HuH-7.5 (cell line): ENCODE measurements at regions not wholly inside any gene's neighbourhood (a gene's known extent, or its start where the extent isn't known, plus 50 kb on each side); places are given as distances from the start of the nearest gene placed in this dataset.
"Not testable (repeated sequence)": the region's sequence is repeated elsewhere in the genome, so short reads cannot be mapped to it uniquely, and the experiment has no call there.

Experiments
- DNase-seq: peaks from one replicate; pipeline ENCODE4 v3.0.0; 2011; ENCODE audit warnings: low spot score

DNA sequence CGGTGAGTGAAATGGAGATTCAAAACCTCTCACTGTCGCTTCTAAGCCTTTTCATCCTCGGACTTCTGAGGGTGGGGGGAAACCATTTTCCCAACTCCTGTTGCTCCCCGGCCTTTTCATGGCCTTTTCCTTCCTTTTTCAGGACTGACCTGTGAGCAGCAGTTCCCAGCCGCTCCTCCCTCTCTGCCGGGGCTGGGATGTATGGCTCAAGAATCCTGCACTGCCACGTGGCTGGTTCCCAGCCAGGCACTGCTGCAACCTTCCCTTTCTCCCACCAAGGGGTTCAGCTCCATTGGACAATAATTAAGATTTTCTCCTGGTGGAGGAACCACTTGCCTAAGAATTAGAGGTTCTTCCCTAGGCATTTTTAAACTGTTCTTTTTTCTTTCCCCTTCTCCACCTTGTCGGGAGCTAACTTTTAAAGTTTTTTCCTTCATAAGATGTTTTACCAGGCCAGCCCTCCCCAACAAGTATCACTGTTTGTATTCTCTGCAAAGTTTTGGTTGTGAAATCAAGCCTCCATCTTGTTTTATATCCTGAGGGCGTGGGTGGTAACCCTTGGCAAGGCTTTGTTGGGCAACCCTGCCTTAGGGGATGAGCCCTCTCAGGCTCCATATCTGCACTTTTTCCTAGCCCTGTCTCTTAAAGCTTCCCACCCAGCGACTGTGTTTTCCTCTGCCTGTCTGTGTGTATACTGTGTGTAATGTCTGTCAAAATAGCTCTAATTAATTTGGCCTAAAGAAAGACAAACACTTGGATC is 1166.6 kb upstream of the ADGRL2 start:
- no peak for DNase-seq

DNA sequence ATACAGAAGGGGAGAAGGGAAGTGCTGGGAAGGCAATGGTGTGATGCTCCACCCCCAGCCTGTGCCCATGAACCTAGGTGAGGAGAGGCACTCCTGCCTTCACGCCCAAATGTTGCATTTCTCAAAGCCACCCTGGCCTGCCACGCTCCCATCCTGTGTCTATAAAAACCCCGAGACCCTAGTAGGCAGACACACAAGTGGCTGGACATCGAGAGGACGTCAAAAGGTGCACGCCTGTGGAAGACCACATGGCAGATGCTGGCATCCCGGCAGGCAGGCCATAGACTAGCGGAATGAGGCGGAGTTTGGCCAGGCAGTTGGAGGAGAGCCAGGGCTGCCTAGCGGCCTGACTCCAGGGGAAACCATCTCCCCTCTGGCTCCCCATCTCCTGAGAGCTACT is 1168.5 kb upstream of the ADGRL2 start:
- no peak for DNase-seq

DNA sequence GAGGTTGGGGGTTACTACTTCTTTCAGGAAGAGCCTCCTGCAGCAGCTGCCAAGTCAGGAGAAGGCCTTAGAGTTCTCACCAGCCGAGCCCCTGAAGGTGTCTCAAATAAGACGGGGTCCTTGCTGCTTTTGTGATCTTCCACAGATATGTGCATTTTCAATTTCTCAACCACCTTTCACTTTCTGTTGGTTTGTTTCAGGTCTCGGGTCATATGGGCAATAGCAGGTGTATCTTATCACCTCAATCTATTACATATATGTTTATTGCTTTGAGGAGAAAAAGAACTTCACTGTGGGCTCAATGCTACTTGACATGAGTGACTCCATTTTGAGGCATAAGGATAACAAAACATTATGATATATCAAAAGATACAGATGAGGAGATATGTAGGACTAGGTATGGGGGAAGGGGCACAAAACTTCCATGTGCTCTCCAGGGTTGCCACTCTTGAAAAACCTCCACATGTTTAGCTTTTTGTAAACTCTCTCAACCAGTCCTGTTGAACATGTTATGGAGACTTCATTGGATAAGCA is 1171.4 kb upstream of the ADGRL2 start:
- no peak for DNase-seq

DNA sequence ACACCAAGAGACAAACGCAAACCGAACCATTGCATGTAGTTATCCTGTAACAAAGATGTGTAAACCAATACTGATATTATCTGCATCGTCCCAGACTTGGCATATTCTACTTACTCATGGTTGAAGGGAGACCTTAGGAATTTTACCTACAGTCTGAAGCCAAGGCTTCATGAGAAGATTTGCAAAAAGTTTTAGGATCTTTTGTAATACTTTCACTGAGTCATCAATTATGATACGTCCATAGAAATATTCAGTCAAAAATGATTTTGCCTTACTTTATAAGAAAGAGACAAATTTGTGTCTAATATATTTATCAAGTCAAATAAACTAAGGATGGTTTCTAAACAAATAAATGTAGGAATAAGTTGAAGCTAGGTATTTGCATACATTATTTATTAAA is 1176.1 kb upstream of the ADGRL2 start:
- DNase-seq: no peak

DNA sequence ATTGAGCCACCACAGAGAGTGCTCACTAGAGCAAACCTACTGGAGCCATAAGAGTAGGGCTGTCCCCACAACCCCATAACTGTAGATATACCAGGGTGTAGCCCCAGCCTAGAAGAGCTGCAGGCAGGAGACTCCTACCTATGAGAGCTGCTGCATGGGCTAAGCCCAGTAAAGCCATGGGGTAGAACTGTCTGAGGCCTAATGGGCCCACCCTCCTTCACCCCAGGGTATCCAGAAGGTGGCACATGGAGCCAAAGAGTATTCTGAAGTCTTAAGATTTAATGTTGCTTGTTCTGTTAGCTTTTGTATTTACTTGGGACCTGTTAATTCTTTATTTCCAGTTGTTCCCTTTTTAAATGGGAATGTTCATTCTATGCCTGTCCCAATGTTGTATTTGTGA is 1193.7 kb upstream of the ADGRL2 start:
- no peak for DNase-seq

DNA sequence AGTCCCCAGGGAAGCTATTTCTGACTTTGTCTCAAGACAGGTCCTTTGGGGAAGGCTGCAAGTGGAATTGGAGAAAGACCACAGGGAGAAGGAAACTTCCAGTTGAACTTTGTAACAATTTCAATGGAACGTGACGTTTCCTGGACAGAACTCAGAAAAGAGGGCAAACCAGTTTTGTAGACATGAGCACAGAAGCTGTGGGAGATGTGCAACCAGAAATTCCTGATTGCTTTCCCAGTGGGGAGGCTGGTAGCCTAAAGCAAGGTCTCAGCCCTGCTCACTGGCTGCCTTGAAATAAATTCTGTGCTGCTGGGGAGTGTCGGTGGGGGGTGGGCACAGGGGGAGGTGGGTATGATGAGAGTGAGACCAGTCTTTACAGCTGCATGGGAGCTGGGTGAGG is 1206.7 kb upstream of the ADGRL2 start:
- DNase-seq: no peak

DNA sequence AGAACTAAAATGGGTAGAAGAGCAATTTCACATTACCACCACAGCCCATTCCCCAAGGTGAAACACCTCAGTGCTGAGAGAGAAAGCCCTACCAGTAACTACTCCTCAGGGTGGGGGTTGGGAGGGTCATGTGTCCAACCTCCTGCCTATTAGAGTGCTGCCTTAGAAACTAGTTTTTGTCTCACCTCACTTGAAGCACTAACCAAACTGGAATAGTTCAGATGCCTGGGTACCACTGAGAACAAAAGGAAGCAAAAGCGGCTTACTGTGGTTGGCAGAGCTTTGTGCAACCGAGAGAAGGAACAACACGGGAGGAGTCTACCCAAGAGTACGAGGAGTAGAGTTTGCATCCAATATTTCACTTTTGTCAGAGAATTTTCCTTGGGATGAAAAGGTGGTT is 1207.5 kb upstream of the ADGRL2 start:
- DNase-seq: no peak

DNA sequence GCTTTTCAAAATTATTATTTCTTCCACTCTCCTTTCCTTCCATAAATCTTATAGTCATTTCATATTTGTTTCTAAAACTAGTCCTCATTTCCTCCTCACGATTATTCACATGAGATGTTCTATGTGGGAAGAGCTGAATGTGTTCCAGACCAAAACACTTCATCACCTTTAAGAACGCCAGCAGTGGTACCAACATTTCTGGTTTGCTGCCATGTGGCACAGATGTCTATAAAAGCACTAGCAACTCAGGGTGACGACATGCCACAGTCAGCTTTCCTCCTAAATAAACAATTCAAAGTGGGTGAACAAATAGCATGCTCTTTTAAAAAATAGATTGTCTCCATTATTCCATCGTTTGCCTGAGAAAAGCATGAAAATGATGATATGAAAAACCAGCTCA is 1217.8 kb upstream of the ADGRL2 start:
- DNase-seq: no peak

DNA sequence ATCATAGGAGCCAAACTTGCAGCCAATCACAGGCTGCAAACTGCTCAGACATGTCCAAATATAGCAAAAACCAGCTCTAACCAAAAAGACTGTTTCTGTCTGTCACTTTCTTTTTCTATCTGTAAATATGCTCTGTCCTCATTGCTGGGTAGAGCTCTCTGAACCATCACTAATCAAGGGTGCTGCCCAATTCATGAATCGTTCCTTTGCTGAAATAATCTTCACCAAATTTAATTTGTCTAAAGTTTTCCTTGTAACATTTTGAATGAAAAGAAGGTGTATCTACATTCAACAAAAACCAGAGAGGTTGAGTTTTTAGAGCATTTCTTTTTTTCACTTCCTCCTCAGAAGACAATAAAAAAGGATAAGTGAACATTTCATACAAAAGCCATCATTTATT is 1221.7 kb upstream of the ADGRL2 start:
- no peak for DNase-seq

DNA sequence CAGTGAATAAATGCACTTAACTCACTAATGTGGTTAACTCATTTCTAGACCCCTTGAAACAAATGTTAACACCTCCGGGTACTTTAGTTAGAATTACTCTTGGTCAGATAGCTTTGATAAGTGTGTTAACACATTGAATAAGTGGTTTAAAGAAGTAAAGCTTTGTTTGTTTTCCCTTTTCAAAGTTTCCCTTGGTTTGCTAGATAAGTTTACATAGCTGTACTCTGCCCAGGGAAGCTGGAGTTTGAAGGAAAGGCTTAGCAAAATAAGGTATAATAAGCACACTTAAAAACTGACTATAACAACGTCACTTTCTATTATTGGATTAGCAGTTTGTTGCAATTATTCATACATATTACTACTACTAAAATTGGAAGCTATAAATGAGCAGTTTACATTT is 1233.9 kb upstream of the ADGRL2 start:
- DNase-seq: no peak

DNA sequence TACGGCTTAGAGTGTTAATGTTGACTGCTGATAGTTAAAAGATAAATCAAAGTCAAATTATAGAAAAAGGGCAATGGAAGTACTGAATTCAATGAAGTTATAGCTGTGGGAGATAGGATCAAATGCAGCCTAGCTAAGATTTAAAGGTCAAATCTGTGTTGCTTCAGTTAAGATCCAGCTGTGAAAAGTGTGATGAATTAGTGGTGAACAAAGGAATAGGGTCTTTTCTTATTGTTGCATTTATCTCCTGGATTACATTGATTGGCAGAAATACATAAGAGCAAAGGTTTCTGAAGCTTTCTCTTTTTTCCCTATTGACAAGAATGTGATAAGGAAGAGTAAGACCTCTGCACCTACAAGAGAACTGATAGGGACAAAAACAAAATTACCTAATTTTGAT is 1234.6 kb upstream of the ADGRL2 start:
- DNase-seq: no peak

DNA sequence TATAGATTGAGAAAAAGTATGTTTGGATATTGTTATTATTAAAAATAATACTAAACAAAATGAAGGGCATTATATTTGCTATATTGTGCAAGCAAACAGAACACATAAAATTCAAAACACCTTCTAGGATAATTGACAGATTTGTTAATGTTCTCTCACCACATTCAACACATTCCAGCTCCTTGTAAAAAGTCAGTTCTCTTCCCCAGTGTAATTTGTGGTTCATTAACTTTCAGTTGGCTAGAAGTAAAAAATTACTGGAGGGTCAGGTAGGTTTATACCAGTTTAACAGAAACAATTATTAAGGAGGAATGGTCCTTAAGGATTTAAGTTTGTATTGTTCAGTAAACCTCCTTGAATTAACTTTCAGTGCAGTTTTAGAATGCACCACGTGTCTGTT is 1235.3 kb upstream of the ADGRL2 start:
- no peak for DNase-seq

DNA sequence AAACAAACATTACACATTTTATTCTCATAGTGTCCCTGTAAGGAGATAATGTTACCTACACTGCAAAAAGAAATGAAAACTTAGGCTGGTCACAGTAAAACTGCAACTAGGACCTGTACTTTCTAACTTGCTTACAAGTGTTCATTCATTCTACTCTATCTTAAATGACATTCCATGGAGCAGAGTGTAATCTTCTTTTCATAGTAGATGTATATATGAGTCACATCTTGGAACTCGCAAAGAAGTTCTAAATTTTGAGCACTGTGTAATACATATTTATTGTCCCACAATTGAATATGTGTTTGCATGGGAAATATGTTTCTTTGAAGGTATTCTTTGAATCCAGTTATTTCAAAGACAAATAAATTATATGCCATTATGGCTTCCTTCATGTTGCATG is 1258.5 kb upstream of the ADGRL2 start:
- no peak for DNase-seq

DNA sequence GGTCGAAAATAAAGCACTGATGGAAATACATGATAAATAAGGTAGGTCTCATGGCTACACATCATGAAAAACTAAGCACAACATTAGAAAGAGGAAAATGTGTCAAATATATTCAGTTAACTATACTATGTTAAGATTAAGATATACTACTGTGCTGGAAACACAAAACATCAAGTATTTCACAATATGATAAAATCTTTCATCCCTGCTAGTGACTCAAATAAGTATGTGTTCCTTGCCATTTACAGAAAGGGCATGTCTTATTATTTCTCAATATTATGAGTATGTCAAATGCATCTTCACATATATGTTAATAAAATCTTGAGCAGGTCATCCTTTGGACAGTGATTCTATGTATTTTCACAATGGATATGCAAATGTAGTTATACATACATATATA is 1260.1 kb upstream of the ADGRL2 start:
- no peak for DNase-seq

DNA sequence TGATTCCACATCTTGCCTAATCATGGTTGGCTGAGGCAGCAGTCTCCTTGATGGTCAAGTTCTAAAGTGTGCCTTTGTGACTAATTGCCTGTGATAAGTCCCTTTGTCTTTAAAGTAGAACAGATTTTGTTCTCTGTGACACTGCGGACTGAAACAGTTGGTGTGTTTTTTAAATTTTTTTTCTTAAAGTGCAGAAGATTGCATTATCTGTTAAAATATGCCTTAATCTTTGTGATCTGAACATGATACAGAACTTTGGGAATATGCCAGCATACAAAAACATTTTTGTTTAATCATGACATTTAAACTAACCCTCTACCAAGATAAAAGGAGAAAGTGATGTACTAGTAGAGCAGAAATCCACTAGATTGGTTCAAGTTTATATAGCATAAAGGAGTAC is 1260.6 kb upstream of the ADGRL2 start:
- no peak for DNase-seq

DNA sequence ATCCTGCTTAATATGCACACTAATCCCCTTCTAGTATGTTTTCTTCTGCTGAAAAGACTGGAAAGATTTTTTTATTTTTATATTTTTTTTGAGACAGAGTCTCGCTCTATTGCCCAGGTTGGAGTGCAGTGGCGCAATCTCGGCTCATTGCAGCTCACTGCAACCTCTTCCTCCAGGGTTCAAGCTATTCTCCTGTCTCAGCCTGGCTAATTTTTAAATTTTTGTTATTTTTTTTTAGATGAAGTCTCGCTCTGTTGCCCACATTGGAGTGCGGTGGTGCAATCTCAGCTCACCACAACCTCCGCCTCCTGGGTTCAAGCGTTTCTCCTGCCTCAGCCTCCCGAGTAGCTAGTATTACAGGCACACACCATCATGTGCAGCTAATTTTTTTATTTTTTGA is 1261.4 kb upstream of the ADGRL2 start:
- not testable (repeated sequence) for DNase-seq

DNA sequence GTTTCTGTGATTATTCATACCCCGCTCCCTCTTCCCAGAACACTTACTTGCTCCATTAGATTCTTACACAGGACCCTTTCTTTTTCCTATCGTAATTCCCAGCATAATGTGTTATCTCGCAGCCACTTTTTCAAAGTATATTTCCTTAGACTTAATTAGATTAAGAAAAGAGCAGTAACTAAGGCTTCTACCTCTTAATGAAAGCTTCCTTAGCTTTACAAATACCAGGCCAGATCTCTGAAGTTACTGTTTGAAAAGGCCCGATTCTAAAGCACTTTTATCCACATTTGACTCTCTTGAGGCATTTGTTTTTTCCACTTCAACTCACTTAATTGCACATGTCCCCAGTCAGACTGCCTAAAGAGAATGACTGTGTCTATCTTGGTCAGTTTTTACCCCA is 1264.3 kb upstream of the ADGRL2 start:
- DNase-seq: no peak

DNA sequence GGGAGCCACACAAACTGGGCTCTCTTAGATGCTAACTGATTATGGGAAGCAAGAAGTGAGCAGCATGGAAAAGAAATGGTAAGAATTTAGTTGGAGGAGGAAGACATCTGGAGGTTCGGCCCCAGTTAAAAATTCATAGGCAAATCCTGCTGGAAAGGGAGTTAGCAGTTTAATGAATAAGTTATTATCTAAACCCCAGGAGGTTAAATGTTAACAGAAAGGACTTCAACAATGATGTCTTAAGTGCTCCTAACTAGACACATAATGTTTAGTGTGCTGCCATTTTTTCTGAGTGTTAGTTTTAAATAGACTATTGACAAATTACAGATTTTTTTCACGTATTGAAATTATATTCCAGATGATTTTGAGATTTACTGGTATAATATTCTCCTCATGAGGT is 1265.3 kb upstream of the ADGRL2 start:
- no peak for DNase-seq

DNA sequence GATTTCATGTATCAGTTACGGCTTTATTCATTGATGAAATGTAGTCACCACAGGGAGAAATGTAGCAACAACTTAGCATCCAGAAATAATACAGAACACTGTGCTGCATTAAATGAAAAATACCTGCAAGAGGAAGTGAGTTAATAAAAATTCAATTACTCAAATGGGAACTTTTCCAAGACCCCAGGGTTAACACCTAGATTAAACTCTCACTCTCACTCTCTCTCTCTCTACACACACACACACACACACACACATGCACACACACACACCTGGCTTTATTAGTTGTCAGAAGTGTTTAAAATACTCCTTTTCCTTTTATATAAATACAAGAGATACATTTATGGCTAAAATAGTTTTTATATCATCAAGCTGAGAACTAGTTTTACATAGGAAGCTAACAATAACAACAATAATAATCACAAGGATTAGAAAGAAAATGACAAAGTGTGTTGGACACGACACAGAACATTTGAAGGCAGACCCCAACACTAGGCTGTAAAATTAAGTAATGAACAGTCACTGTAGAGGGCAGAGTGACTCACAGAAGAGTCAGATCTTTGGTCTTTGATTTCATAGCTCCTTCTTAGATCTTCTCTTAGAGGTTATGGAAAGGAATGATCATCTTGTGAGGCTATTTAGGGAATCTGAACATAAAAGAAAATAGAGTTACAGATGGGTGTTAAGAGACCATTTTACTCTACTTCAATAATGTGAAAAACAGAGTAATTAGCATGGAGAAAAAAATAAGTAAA is 1266.0 kb upstream of the ADGRL2 start:
- DNase-seq: no peak

DNA sequence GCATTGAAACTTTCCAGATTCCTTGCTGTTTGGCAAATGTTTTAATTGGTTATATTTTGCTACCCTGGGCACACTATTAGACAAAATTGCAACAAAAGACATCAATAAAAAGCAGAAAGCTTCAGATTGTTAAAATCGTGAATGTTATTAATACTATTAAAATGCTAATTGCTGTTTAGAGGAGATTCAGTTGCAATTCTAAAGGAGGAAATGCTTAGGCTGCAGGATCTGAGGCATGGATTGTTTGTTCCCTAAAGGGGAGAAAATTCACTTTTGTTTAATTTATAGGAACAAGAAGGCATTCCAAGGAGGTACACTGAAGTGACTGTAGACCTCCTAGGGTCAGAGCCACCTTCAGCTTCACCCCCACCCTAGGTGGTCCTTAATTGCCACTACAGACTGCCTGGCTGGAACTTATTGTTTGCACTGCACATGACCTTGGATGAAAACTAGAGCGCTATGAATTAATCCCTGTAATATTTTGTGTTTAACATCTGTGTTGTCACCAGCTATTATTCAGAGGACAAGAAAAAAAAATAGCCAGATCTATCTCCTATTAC is 1266.9 kb upstream of the ADGRL2 start:
- DNase-seq: no peak

DNA sequence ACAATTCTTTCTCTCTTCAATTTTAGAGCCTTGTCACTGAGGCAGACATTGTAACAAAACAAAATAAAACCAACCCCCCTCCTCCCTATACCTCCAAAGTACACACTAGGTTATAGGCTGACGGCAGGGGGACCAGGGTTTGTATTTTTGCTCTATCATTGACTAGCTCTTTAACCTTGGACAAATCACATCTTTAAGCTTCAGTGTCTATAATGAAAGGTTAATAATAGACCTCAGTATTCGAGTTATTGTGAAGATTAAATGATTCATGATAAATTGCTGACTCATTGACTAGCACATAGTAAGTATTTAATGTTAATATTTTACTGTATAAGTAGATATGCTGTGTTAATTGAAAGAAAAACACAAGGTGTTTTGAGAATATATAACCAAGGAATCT is 1267.6 kb upstream of the ADGRL2 start:
- no peak for DNase-seq

DNA sequence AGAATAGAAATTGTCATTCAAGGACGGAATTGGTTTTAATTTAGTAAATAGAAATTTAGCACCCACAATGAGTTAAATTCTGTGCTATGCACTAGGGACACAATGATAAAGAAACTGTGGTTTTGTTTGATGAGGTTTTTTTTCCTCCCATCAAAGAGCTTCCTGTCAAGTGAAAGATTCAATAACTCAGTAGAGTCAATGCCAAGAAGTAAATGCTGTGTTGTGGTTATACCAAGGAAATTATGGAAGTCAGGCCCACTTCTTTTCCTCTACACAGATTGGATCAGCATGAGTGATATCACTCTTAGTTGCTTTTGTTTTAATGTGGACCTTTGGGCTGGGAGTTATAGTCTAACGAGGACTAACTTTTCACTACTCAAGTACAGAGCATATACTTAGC is 1269.6 kb upstream of the ADGRL2 start:
- no peak for DNase-seq

DNA sequence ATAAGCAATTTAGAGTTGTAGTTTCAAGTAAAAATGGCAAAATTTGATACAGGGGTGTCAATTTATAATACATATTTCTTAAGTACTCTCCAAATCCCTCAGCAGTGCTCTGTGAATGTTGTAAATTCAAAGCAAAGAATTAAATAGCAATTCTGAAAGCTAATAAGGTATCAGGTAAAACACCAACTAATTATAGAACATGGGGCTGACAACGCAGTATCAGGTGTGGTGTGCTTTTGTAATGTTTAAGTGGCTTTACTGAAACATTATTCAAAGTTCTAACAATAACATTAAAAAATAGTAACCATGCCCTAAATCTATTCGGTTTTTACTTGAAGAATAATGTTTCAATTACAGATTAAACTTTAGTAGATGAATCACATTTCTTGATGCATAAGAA is 1271.2 kb upstream of the ADGRL2 start:
- no peak for DNase-seq
